ENCODE measurements at regions not wholly inside any gene's neighbourhood (a gene's known extent, or its start where the extent isn't known, plus 50 kb on each side); places are given as distances from the start of the nearest gene placed in this dataset.

- no peak for TF ChIP-seq CTCF (conservative IDR thresholded peaks at IDR 0.05 in 1 of 2, IDR thresholded peaks at IDR 0.05 in 1 of 2; ENCODE audit: low read depth in 1 of 2, low read length in 2 of 2)
- no peak for TF ChIP-seq EZH2 (IDR thresholded peaks at IDR 0.05; ENCODE audit: low read length, missing control alignments)
Measured at GRCh38 chr18:60232541-60232940, 140.0 kb downstream of the MC4R start.
